HG03457 (cell line): ENCODE measurements at regions not wholly inside any gene's neighbourhood (a gene's known extent, or its start where the extent isn't known, plus 50 kb on each side); places are given as distances from the start of the nearest gene placed in this dataset.
A peak's percentile ranks its signal among the peaks of the same experiment; 100 is the strongest.

Experiments used
- ATAC-seq: cut with Tn5 transposase; IDR thresholded peaks from one replicate; pipeline ENCODE4 v1.9.1; 2021; ENCODE audit warnings: moderate number of reproducible peaks; ENCODE audit not compliant: unreplicated experiment

DNA sequence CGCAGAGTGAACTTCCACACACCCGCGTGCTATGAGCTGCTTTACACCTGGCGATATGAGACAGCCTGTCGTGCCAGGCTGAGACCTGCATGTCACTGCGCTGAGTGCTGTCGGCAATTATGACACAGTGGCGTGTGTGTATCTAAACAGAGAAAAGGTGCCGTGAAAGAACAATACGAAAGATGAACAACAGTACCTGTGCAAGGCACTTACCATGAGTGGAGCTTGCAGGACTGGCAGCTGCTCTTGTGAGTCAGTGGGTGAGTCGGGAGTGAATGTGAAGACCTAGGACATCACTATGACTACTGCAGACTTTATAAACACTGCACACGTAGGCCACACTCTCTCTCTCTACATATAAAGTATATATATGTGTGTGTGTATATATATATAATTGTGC lies 68.5 kb upstream of the DUSP22 start:
- no peak for ATAC-seq

DNA sequence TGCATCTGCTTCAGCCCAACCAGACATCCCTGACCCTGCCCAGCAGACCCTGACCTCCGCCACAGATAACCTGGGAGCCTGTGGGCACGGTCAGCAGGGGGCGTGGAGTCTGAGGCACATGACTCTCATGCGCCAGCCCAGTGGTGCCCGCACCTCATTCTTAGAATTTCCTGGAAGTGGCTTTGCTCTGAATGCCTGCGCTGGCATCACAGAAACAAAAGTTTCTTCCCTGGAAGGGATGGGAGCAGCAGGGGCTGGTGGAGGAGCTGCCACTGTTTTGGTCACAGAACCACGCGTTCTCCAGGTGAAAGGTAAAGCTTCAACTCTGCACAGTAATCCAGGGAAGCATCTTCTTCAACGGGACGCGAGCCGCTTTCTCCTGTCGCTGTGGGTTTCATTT lies 67.9 kb upstream of the DUSP22 start:
- ATAC-seq = no peak

DNA sequence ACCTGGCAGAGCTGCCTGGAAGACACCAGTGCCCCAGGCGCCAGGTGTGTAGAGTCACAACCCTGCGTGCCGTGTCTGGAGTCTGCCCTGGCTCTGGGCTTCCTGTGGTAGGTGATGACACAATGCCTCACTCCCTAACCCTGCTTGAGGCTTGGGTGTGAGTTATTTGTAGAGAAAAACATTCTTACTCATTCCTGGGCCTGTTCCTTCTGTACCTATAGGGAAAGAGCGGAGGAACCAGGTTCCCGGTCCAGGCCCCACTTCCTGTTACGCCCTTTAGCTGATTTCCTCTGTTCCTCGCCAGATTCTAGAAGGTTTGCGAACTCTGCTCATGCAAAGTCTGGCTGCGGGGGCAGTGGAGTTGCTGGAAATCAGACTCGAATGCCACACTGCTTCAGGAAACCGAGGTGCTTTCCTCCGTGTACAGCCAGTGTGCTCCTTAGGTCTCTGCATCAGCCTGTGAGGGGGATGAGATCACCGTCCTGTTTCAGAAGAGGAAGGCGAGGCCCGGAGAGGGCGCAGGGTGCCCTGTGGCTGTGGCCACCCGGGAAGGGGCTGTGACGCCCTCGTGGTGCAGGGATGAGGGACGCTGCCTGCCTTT lies 67.1 kb upstream of the DUSP22 start:
- peak; percentile 28 for ATAC-seq

GRCh38 chr6:225907-226306 lies 66.4 kb upstream of the DUSP22 start:
- no peak for ATAC-seq

- no peak for ATAC-seq
These were observed 65.7 kb upstream of the DUSP22 start for GRCh38 chr6:226516-227073.

DNA sequence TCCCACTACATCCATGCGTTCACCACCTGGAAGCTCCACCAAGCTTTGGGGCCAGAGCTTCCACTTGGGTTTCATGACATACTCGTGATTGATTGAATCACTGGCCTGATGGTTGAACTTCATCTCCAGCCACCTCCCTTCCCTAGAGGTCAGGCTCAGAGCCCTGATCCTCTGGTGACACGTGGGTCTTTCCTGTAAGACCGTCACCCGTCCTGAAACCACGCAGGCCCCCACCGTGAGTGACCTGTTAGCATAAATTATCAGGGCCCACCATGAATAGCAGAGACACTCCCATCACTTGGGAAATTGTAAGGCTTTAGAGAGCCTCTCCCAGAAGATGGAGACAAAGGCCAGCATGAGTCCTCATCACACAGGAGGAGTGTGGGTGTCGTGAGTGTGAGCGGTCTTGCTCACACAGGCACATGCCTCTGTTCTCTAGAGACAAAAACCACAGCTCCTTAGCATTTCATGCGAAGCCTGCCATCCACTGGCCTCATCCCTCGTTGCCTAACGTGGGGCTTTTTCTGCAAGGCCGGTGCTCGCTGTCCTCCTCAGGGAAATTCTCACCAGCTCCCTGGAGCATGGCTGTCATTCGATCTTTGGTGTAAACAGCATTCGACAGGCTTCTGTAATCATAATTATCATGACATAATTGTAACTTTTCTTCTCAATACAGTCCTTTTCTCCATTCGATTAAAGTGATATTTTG lies 65.1 kb upstream of the DUSP22 start:
- no peak for ATAC-seq

- no peak for ATAC-seq
These were observed 64.4 kb upstream of the DUSP22 start for GRCh38 chr6:227812-228338.

DNA sequence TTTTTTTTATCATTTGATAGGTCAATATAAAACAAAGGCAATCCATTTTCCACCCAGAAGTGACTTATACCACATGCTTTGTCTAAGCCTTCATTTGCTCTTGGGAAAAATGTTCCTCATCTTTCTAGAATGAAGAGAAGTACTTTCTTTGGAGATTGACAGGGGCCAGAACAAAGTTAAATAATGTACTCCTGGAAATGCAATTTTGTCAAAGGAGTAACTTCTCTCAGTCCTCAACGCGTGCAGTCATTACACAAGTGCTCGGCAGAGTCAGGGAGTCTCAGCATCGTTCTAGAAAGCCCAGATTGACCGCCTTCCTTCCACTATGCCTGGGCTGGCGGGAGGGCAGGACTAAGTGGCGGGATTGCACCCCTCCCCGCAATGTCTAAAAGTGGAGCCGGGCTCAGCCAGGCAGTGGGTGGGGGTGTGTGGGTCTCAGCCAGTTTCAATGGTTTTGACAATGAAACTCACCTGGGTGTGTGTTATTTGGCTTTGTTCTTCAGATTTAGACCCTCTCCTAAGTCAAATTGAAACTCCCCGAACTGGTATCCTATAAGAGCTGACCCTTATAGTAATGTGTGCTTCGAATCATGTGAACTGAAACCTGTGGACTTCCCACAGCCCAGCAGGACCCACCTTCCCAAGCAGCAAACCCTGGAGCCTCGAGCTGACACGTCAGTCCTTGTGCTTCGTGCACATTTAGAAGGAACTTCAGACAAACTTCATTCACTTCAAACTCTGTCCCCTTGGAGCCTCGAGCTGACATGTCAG lies 63.2 kb upstream of the DUSP22 start:
- no peak for ATAC-seq

- ATAC-seq = no peak
These were observed 60.5 kb upstream of the DUSP22 start for GRCh38 chr6:231779-232178.

GRCh38 chr6:232982-233640 lies 59.2 kb upstream of the DUSP22 start:
- ATAC-seq = no peak

DNA sequence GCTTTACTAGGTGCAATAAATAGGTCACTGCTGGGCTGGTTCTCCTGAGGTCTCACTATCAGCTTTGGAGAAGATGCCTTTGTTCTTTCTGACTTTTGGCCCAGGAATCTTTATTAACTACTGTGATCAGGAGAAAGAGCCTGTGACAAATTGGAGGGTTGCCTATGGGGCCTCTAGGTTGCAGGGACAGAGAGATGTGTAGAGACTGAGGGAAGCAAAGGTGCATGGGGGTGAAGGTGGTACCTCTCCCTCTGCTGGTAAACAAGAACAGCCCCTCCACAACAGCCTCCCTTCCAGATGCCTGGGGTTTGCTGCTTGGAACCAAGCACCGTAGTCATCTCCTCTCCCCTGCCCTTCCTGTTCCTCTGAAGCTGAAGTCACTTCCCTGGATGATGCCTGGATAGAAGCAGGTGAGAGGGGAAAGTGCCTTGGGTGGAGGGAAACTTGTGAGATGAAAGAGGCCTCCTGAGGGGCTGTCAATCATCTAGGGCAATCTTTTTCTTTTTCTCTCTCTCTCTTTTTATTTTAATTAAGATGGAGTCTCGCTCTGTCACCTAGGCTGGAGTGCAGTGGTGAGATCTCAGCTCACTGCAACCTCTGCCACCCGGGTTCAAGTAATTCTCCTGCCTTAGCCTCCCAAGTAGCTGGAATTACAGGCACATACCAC lies 57.4 kb upstream of the DUSP22 start:
- ATAC-seq = no peak

- ATAC-seq = peak; percentile 45
These were observed 56.4 kb upstream of the DUSP22 start for GRCh38 chr6:235763-236360.

DNA sequence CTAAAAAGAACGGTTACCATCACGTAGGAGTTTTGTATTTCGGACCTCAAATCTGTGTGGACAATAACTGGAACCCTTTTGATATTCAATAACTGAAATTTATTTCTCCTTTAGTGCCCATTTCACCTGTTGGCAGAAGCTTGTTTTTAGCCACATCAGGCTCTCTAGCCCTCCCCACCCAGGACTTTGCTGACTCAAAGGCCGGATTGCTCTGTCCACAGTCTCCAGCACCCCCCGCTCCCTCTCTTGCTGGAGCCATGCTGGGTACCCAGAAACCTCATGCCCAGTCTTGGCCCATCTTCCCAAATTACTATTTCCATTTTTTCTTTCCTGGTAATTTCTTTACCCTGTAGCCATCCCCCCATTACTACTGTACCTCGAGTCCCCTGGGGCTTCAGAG lies 55.8 kb upstream of the DUSP22 start:
- no peak for ATAC-seq

- ATAC-seq = no peak
These were observed 52.1 kb upstream of the DUSP22 start for GRCh38 chr6:240151-240550.

GRCh38 chr6:241336-241865 lies 50.9 kb upstream of the DUSP22 start:
- no peak for ATAC-seq
